ENCODE measurements at regions not wholly inside any gene's neighbourhood (a gene's known extent, or its start where the extent isn't known, plus 50 kb on each side); places are given as distances from the start of the nearest gene placed in this dataset.

DNA sequence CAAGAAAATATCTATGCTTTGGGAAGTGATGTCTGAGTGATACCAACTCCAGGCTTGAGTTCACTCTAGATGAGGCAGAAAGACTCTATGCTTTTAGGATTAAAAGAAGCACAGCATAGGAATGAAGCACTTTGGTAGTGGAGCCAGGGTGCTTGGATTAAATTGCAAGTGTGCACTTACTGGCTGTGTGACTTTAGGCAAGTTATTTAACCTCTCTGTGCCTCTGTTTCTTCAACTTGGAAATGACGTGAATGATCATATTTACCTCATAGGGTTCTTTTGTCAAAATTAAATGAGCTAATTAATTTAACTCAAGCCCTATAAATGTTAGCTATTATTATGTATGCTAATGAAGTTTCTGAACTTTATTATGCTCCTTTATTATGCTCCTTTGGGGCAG, 446.1 kb downstream of the TTLL7 start:
- TF ChIP-seq CTCF (IDR thresholded peaks at IDR 0.05) (no peak), POLR2A (IDR thresholded peaks at IDR 0.05) (no peak), POLR2AphosphoS5 (IDR thresholded peaks at IDR 0.05) (no peak), EP300 (IDR thresholded peaks at IDR 0.05) (no peak)

Measured in suprapubic skin (tissue), 4 donors.